ENCODE measurements at regions not wholly inside any gene's neighbourhood (a gene's known extent, or its start where the extent isn't known, plus 50 kb on each side); places are given as distances from the start of the nearest gene placed in this dataset.

DNA sequence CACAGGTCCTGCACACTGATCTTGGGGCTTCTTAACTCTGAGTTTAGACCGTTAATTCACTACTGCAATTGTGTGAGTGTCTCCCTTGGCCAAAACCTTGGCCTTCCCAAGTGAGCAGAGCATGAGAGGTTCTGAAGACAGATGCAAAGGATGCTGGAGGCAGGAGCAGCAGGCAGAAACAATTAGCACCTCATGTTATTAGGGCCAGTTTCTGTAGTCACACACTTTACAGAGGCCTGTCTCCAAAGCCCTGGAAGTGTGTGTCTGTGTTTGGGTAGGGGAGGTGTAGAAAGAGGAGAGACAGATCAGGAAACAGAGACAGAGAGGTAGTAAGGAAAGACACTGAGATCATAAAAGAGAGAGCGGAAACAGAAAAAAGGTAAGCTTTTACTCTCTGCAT lies 533.8 kb downstream of the TMEM182 start:
- H3K9ac ChIP-seq (ENCODE audit: low read length), result no peak overlapping the region
- H3K36me3 ChIP-seq (ENCODE audit: control insufficient read depth, insufficient read depth, low read length), result no peaks in the 10 kb centered on the region
- H3K27me3 ChIP-seq (ENCODE audit: control insufficient read depth, insufficient read depth, low read length), result no peaks in the 10 kb centered on the region
- H3K4me3 ChIP-seq (ENCODE audit: low read depth, low read length), result no peak overlapping the region
- H3K4me1 ChIP-seq (ENCODE audit: control insufficient read depth, insufficient read depth, low read length), result peaks cover 25% of the 10 kb centered on the region
- no peak overlapping the region for H3K27ac ChIP-seq (ENCODE audit: low read depth, low read length)
- H3K9me3 ChIP-seq (ENCODE audit: control insufficient read depth, insufficient read depth, low read depth, low read length), result no peaks in the 10 kb centered on the region

DNA sequence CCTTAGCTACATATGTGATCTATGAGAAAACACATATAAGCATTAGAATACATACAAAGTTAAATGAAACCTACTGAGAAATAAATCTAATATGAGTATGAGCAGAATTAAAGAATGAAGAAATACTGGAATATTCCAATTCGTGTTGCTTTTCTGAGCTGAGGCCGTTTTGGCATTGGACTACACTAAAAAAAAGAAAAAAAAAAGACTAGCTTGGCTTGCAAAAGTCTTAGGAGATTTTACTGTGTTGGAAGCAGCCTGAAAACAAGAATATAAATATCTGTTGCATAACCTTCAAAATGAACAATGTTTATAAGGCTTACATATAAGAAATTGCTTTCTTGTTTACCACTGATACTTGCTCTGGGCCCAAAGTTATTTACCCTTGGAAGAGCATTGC lies 562.8 kb downstream of the TMEM182 start:
- Histone ChIP-seq H3K9me3 (ENCODE audit: control insufficient read depth, insufficient read depth, low read depth, low read length) (0 out of 2 replicates have a peak, but pooled peaks cover 3% of the 10 kb centered on the region), H3K27me3 (ENCODE audit: control insufficient read depth, insufficient read depth, low read length) (no peaks in the 10 kb centered on the region), H3K4me3 (ENCODE audit: low read depth, low read length) (no peak overlapping the region), H3K36me3 (ENCODE audit: control insufficient read depth, insufficient read depth, low read length) (no peaks in the 10 kb centered on the region), H3K27ac (ENCODE audit: low read depth, low read length) (no peak overlapping the region), H3K4me1 (ENCODE audit: control insufficient read depth, insufficient read depth, low read length) (no peaks in the 10 kb centered on the region), H3K9ac (ENCODE audit: low read length) (no peak overlapping the region)

DNA sequence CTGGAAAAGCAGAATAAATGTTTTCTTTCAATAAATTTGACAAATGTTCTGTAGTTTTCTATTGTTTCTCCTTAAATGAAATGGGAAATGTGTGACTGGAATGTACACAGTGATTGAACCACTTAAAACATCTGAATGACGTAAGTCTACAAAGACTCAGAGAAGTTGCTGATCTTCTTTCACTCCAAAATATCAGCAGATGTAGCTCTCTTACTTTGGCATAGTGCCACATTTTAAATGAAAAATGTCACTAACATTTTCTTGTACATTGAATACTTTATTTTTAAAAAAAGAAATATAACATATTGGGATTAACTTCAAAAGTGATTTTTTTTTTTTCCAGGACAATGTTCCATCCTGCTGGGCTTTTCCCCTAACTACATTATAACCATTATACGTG lies 565.6 kb downstream of the TMEM182 start:
- no peaks in the 10 kb centered on the region for H3K4me1 ChIP-seq (ENCODE audit: control insufficient read depth, insufficient read depth, low read length)
- no peak overlapping the region for H3K4me3 ChIP-seq (ENCODE audit: low read depth, low read length)
- H3K27ac ChIP-seq (ENCODE audit: low read depth, low read length), result no peak overlapping the region
- no peak overlapping the region for H3K9ac ChIP-seq (ENCODE audit: low read length)
- no peaks in the 10 kb centered on the region for H3K36me3 ChIP-seq (ENCODE audit: control insufficient read depth, insufficient read depth, low read length)
- 0 out of 2 replicates have a peak, but pooled peaks cover 3% of the 10 kb centered on the region for H3K9me3 ChIP-seq (ENCODE audit: control insufficient read depth, insufficient read depth, low read depth, low read length)
- H3K27me3 ChIP-seq (ENCODE audit: control insufficient read depth, insufficient read depth, low read length), result no peaks in the 10 kb centered on the region

DNA sequence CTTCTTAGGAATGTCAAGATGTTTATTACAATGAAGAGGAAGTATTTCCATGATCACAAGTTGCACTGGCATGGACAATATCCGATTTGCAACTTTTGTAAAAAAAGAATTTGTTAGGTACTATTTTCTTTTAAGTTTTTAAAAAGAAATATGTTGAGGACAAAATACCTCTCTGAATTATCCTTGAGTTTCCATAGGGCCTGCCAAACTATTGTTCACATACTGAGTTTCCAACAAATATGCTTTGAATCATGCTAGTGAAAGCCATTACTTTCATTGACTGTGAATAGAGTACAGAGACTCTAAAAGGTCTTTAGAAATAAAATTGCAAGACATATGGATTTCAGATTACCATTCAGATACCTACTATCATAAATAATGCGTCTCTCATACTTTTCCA lies 566.1 kb downstream of the TMEM182 start:
- no peaks in the 10 kb centered on the region for H3K9me3 ChIP-seq (ENCODE audit: control insufficient read depth, insufficient read depth, low read depth, low read length)
- no peak overlapping the region for H3K27ac ChIP-seq (ENCODE audit: low read depth, low read length)
- no peak overlapping the region for H3K4me3 ChIP-seq (ENCODE audit: low read depth, low read length)
- H3K36me3 ChIP-seq (ENCODE audit: control insufficient read depth, insufficient read depth, low read length), result no peaks in the 10 kb centered on the region
- no peaks in the 10 kb centered on the region for H3K27me3 ChIP-seq (ENCODE audit: control insufficient read depth, insufficient read depth, low read length)
- H3K9ac ChIP-seq (ENCODE audit: low read length), result no peak overlapping the region
- H3K4me1 ChIP-seq (ENCODE audit: control insufficient read depth, insufficient read depth, low read length), result no peaks in the 10 kb centered on the region

DNA sequence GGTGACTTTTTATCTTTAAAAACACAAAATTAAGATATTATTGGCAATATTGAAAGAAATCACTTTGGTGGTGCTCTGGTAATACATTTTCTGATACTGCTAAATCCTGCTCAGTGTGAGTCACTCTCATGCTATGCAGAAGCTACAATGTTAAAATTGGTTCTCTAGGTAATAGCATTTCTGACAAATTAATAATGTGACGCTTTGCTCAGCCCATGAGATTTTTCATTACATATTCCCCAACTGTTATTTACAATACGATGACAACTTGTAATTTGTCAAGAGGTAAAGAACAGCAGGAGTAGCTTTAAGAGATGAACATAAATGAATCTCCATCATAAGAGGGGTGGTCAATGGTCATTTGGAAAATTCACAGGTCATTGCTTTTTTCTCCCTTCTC lies 573.6 kb downstream of the TMEM182 start:
- H3K9ac ChIP-seq (ENCODE audit: low read length), result no peak overlapping the region
- no peak overlapping the region for H3K4me3 ChIP-seq (ENCODE audit: low read depth, low read length)
- no peaks in the 10 kb centered on the region for H3K27me3 ChIP-seq (ENCODE audit: control insufficient read depth, insufficient read depth, low read length)
- peaks cover 5% of the 10 kb centered on the region; the same call in 1 of the 2 replicates for H3K4me1 ChIP-seq (ENCODE audit: control insufficient read depth, insufficient read depth, low read length)
- H3K27ac ChIP-seq (ENCODE audit: low read depth, low read length), result no peak overlapping the region
- H3K9me3 ChIP-seq (ENCODE audit: control insufficient read depth, insufficient read depth, low read depth, low read length), result no peaks in the 10 kb centered on the region
- no peaks in the 10 kb centered on the region for H3K36me3 ChIP-seq (ENCODE audit: control insufficient read depth, insufficient read depth, low read length)

DNA sequence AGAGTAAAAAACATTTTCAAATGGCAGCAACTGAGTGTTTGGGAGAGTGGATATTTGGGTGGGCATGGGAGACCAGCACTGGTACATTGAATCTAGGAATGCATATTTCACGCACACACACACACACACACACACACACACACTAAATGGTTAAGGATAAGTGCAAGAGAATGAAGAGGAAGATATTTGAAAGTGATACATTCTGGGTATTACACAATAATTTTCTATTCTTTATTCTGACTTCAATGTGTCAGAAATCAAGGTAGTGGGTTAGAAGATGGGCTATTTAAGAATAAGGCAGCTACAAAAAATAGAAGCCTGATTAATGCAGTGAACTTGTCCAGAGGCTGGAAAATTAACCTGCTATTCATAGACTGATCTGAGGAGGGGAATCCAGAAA lies 577.0 kb downstream of the TMEM182 start:
- Histone ChIP-seq H3K9ac (ENCODE audit: low read length) (no peak overlapping the region), H3K36me3 (ENCODE audit: control insufficient read depth, insufficient read depth, low read length) (no peaks in the 10 kb centered on the region), H3K4me3 (ENCODE audit: low read depth, low read length) (no peak overlapping the region), H3K4me1 (ENCODE audit: control insufficient read depth, insufficient read depth, low read length) (peaks cover 5% of the 10 kb centered on the region; the same call in 1 of the 2 replicates), H3K27ac (ENCODE audit: low read depth, low read length) (no peak overlapping the region), H3K9me3 (ENCODE audit: control insufficient read depth, insufficient read depth, low read depth, low read length) (no peaks in the 10 kb centered on the region), H3K27me3 (ENCODE audit: control insufficient read depth, insufficient read depth, low read length) (no peaks in the 10 kb centered on the region)

DNA sequence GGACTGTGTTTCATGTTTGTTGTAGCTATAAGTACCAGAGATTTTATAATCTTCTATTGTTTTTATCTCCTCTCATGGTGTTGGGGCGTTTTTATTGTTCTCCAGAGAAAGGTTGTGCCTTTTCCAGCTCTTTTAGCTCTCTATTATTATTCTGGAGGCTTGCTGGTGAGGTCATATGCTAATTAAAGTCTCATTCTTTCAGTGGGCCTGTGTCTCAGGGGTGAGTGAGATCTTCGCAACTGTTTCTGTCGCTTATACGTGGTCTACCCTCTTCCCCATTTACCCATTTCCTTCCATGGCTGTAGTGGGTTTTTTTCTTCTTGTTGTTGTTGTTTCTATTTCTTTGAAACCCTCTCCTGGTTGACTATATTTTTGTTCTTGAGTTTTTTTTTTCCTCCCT lies 584.9 kb downstream of the TMEM182 start:
- no peak overlapping the region for H3K9ac ChIP-seq (ENCODE audit: low read length)
- H3K4me3 ChIP-seq (ENCODE audit: low read depth, low read length), result no peak overlapping the region
- H3K27me3 ChIP-seq (ENCODE audit: control insufficient read depth, insufficient read depth, low read length), result no peaks in the 10 kb centered on the region
- H3K27ac ChIP-seq (ENCODE audit: low read depth, low read length), result no peak overlapping the region
- H3K4me1 ChIP-seq (ENCODE audit: control insufficient read depth, insufficient read depth, low read length), result peaks cover 6% of the 10 kb centered on the region; the same call in 1 of the 2 replicates
- H3K9me3 ChIP-seq (ENCODE audit: control insufficient read depth, insufficient read depth, low read depth, low read length), result no peaks in the 10 kb centered on the region
- H3K36me3 ChIP-seq (ENCODE audit: control insufficient read depth, insufficient read depth, low read length), result no peaks in the 10 kb centered on the region

DNA sequence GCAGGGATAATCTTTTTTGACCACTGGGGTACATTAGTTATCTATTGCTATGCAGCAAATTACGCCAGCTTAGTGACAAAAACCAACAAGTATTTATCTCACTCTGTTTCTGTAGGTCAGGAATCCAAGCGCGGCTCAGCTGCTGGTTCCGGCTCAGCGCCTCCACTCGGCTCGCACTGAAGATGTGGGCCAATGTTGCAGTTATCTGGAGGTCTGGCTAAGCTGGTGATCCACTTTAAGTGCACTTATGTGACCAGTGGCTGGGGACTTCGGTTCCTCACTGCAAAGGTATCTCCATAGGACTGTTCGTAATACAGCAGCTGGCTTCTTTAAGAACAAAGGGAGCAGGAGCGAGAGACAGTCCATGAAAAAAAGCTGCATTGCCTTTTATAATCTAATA lies 591.9 kb downstream of the TMEM182 start:
- no peaks in the 10 kb centered on the region for H3K27me3 ChIP-seq (ENCODE audit: control insufficient read depth, insufficient read depth, low read length)
- no peaks in the 10 kb centered on the region for H3K4me1 ChIP-seq (ENCODE audit: control insufficient read depth, insufficient read depth, low read length)
- no peak overlapping the region for H3K4me3 ChIP-seq (ENCODE audit: low read depth, low read length)
- H3K9ac ChIP-seq (ENCODE audit: low read length), result no peak overlapping the region
- H3K27ac ChIP-seq (ENCODE audit: low read depth, low read length), result no peak overlapping the region
- H3K9me3 ChIP-seq (ENCODE audit: control insufficient read depth, insufficient read depth, low read depth, low read length), result no peaks in the 10 kb centered on the region
- H3K36me3 ChIP-seq (ENCODE audit: control insufficient read depth, insufficient read depth, low read length), result no peaks in the 10 kb centered on the region

DNA sequence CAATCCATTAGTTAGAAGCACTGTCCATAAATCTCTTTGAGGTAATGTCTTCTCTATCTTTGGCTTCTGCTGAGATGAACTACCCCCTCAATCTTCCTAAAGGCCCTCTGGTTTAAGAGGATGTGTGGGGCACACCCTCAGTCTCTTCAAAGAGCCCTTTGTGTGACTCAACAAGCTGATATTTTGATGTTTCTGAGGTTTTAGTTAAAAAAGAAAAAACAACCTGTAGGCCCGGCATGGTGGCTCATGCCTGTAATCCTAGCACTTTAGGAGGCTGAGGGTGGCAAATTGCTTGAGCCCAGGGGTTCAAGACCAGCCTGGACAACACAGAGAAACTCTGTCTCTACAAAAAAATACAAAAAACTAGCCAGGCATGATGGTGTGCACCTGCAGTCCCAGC lies 593.5 kb downstream of the TMEM182 start:
- H3K4me1 ChIP-seq (ENCODE audit: control insufficient read depth, insufficient read depth, low read length), result no peaks in the 10 kb centered on the region
- no peak overlapping the region for H3K27ac ChIP-seq (ENCODE audit: low read depth, low read length)
- H3K36me3 ChIP-seq (ENCODE audit: control insufficient read depth, insufficient read depth, low read length), result no peaks in the 10 kb centered on the region
- no peaks in the 10 kb centered on the region for H3K27me3 ChIP-seq (ENCODE audit: control insufficient read depth, insufficient read depth, low read length)
- H3K4me3 ChIP-seq (ENCODE audit: low read depth, low read length), result no peak overlapping the region
- no peaks in the 10 kb centered on the region for H3K9me3 ChIP-seq (ENCODE audit: control insufficient read depth, insufficient read depth, low read depth, low read length)
- H3K9ac ChIP-seq (ENCODE audit: low read length), result no peak overlapping the region

DNA sequence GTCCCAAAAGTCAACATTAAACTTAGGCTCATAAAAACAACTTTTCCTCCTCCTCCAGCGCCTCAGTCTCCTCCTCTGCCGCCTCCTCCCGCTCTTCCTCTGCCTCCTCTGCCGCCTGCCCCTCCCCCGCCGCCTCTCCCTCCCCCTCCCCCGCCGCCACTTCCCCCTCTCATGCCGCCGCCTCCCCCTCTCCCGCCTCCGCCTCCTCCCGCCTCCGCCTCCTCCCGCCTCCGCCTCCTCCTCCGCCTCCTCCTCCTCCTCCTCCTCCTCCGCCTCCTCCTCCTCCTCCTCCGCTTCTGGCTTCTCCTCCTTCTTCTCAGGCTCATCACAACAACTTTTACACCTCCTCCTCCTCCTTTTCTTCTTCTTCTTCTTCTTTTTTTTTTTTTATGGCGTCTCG lies 599.9 kb downstream of the TMEM182 start:
- H3K27me3 ChIP-seq (ENCODE audit: control insufficient read depth, insufficient read depth, low read length), result no peaks in the 10 kb centered on the region
- H3K4me3 ChIP-seq (ENCODE audit: low read depth, low read length), result no peak overlapping the region
- no peak overlapping the region for H3K9ac ChIP-seq (ENCODE audit: low read length)
- no peak overlapping the region for H3K27ac ChIP-seq (ENCODE audit: low read depth, low read length)
- no peaks in the 10 kb centered on the region for H3K9me3 ChIP-seq (ENCODE audit: control insufficient read depth, insufficient read depth, low read depth, low read length)
- H3K4me1 ChIP-seq (ENCODE audit: control insufficient read depth, insufficient read depth, low read length), result no peaks in the 10 kb centered on the region
- H3K36me3 ChIP-seq (ENCODE audit: control insufficient read depth, insufficient read depth, low read length), result no peaks in the 10 kb centered on the region

DNA sequence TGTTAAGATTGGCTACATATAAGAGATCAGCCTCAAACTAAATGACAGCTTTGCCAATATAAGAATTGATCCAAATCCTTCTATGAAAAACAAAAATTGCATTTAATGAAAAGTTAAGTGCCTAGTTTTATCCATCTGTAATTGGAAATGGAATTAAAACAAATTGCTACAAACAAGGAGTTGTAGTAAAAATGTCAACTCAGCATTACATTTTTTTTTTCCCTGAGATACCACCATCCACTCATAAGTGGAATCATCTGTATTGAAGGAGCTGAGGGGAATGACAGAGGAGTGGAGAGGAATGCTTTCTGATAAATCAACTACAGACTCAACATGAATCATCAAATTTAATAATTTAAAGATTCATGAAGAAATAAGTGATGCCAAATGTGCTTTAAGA lies 601.8 kb downstream of the TMEM182 start:
- Histone ChIP-seq H3K27ac (ENCODE audit: low read depth, low read length) (no peak overlapping the region), H3K9ac (ENCODE audit: low read length) (no peak overlapping the region), H3K27me3 (ENCODE audit: control insufficient read depth, insufficient read depth, low read length) (no peaks in the 10 kb centered on the region), H3K9me3 (ENCODE audit: control insufficient read depth, insufficient read depth, low read depth, low read length) (no peaks in the 10 kb centered on the region), H3K4me3 (ENCODE audit: low read depth, low read length) (no peak overlapping the region), H3K36me3 (ENCODE audit: control insufficient read depth, insufficient read depth, low read length) (no peaks in the 10 kb centered on the region), H3K4me1 (ENCODE audit: control insufficient read depth, insufficient read depth, low read length) (no peaks in the 10 kb centered on the region)

DNA sequence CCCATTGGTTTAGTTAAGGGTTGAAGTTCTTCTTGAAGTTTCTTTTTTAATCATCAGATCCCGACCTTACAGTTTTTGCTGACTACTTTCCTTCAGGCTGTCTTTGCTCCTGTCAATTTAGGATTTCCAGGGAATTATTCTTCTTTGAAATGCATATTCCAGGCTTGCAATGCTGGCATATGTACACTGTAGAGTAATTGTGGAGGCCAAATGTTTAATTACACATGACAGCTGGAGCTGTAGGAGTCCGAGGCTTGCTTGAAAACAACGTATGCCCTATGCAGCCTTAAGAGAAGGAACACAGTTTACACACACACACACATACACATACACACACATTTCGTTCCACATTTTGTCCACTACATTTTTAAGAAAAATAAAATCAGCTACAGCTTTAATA lies 602.3 kb downstream of the TMEM182 start:
- Histone ChIP-seq H3K9ac (ENCODE audit: low read length) (no peak overlapping the region), H3K4me1 (ENCODE audit: control insufficient read depth, insufficient read depth, low read length) (no peaks in the 10 kb centered on the region), H3K36me3 (ENCODE audit: control insufficient read depth, insufficient read depth, low read length) (no peaks in the 10 kb centered on the region), H3K27ac (ENCODE audit: low read depth, low read length) (no peak overlapping the region), H3K4me3 (ENCODE audit: low read depth, low read length) (no peak overlapping the region), H3K9me3 (ENCODE audit: control insufficient read depth, insufficient read depth, low read depth, low read length) (no peaks in the 10 kb centered on the region), H3K27me3 (ENCODE audit: control insufficient read depth, insufficient read depth, low read length) (no peaks in the 10 kb centered on the region)
